Right lobe of liver (tissue), 6 donors: ENCODE measurements at regions not wholly inside any gene's neighbourhood (a gene's known extent, or its start where the extent isn't known, plus 50 kb on each side); places are given as distances from the start of the nearest gene placed in this dataset.

Experiments
- ATAC-seq, 4 donors: fragments of 200-7000 bp; cut with Tn5 transposase; one replicate each; pipeline ENCODE4 v1.9.1; 2020; ENCODE audit warnings: mild to moderate bottlenecking in 4 of 4, moderate library complexity in 4 of 4
- DNase-seq, 3 donors: peaks; one replicate each; pipeline ENCODE4 v3.0.0-alpha.2; 2020
- H3K27ac ChIP-seq, 3 donors: fragments of 200-600 bp; one replicate each; pipeline ENCODE4 v1.8.0; 2022
- H3K27me3 ChIP-seq, 2 donors: fragments of 200-600 bp; one replicate each; pipeline ENCODE4 v1.8.0; 2022
- H3K36me3 ChIP-seq, 4 donors: fragments of 200-600 bp; sonication (generic) in 1 of 4; one replicate each; pipeline versions ENCODE4 v1.5.1 to v1.8.0; 2017 to 2022; ENCODE audit warnings: control low read depth in 1 of 4
- H3K4me1 ChIP-seq, 4 donors: fragments of 200-600 bp; sonication (generic) in 1 of 4; one replicate each; pipeline versions ENCODE4 v1.5.1 to v1.8.0; 2017 to 2022; ENCODE audit warnings: control low read depth in 1 of 4
- H3K4me3 ChIP-seq, 3 donors: fragments of 200-600 bp; one replicate each; pipeline ENCODE4 v1.8.0; 2022
- H3K9me3 ChIP-seq, 4 donors: fragments of 200-600 bp; sonication (generic) in 1 of 4; one replicate each; pipeline versions ENCODE4 v1.5.1 to v1.8.0; 2017 to 2022; ENCODE audit warnings: control low read depth in 1 of 4
- CTCF ChIP-seq, 4 donors: fragments of 200-600 bp in 3 of 4; fragments of 450-650 bp in 1 of 4; IDR thresholded peaks; one replicate each; pipeline versions ENCODE4 v1.5.1 to v1.8.0; 2016 to 2022; ENCODE audit warnings: antibody characterized with exemption in 4 of 4, mild to moderate bottlenecking in 2 of 4
- POLR2A ChIP-seq: fragments of 450-650 bp; IDR thresholded peaks from one replicate; pipeline ENCODE4 v1.6.1; 2017; ENCODE audit warnings: antibody characterized with exemption, mild to moderate bottlenecking
- WGBS: methylation state at CpG from one replicate; pipeline ENCODE4 v1.1.6; 2018; ENCODE audit warnings: low coverage, low lambda C conversion rate; ENCODE audit not compliant: insufficient coverage; ENCODE audit errors: missing lambda C conversion rate; 5-methylcytosine and 5-hydroxymethylcytosine counted together
- intact Hi-C, 2 donors: fragments of 100-400 bp; cut with DNase I; formaldehyde crosslinking; loops; one replicate each; pipeline versions ENCODE4 v1.11.2 to v1.14.1; 2022
- donor health status: DM: no; HTN: yes; CAD: no.
- donor health status: DM: no; HTN: no; CAD: no.
- donor health status: DM: no; HTN: no; CAD: no.
- donor health status: DM: no; HTN: yes; CAD: no.
- donor health status: DM: no; HTN: yes; CAD: no.

GRCh38 chr10:25707976-25708671 is 225.9 kb upstream of the MYO3A start:
- ATAC-seq (no peak), DNase-seq (no peak)
- Histone ChIP-seq H3K27ac (no peak overlapping the region), H3K9me3 (no peaks in the 10 kb centered on the region), H3K27me3 (no peaks in the 10 kb centered on the region), H3K36me3 (no peaks in the 10 kb centered on the region), H3K4me1 (no peaks in the 10 kb centered on the region), H3K4me3 (no peak overlapping the region)
- 73% methylated on average over 8 of the region's 8 CpGs for WGBS
- intact Hi-C loops: no loop called here
- no peak for TF ChIP-seq CTCF (IDR thresholded peaks at IDR 0.05)

GRCh38 chr10:25713894-25714240 is 220.2 kb upstream of the MYO3A start:
- TF ChIP-seq POLR2A (no peak), CTCF (IDR thresholded peaks at IDR 0.05) (no peak)
- intact Hi-C loops: no loop called here
- no peaks in the 10 kb centered on the region for H3K27me3 ChIP-seq
- WGBS: 57% methylated on average over 3 of the region's 3 CpGs
- no peak overlapping the region for H3K4me3 ChIP-seq
- H3K9me3 ChIP-seq: no peaks in the 10 kb centered on the region
- no peaks in the 10 kb centered on the region for H3K4me1 ChIP-seq
- H3K36me3 ChIP-seq: no peaks in the 10 kb centered on the region
- ATAC-seq (no peak), DNase-seq (no peak)
- no peak overlapping the region for H3K27ac ChIP-seq

- Histone ChIP-seq H3K36me3 (no peaks in the 10 kb centered on the region), H3K4me1 (no peaks in the 10 kb centered on the region), H3K9me3 (no peaks in the 10 kb centered on the region), H3K27ac (no peak overlapping the region), H3K4me3 (no peak overlapping the region), H3K27me3 (no peaks in the 10 kb centered on the region)
- TF ChIP-seq POLR2A: no peak
- TF ChIP-seq CTCF (IDR thresholded peaks at IDR 0.05): no peak
- WGBS: 60% methylated on average over 1 of the region's 1 CpG
- intact Hi-C loops: no loop called here
- ATAC-seq: no peak
- no peak for DNase-seq
Measured at GRCh38 chr10:25724241-25724640, 209.8 kb upstream of the MYO3A start.

GRCh38 chr10:25725917-25726716 is 207.9 kb upstream of the MYO3A start:
- no peaks in the 10 kb centered on the region for H3K4me1 ChIP-seq
- no peak for DNase-seq
- ATAC-seq: peak; percentile 74 to 80 (median 76)
- H3K9me3 ChIP-seq: no peaks in the 10 kb centered on the region
- H3K4me3 ChIP-seq: no peak overlapping the region
- H3K27me3 ChIP-seq: no peaks in the 10 kb centered on the region
- 2% methylated on average over 6 of the region's 6 CpGs for WGBS
- no peak overlapping the region for H3K27ac ChIP-seq
- H3K36me3 ChIP-seq: no peaks in the 10 kb centered on the region
- TF ChIP-seq CTCF (IDR thresholded peaks at IDR 0.05) (peak; percentile 46 to 85 (median 74)), POLR2A (no peak)
- intact Hi-C loops: no loop called here
